GM20000 (cell line): ENCODE measurements at regions not wholly inside any gene's neighbourhood (a gene's known extent, or its start where the extent isn't known, plus 50 kb on each side); places are given as distances from the start of the nearest gene placed in this dataset.

ENCODE experiments used
- DNase-seq: peaks from one replicate; pipeline ENCODE4 v3.0.0; 2012; ENCODE audit warnings: low spot score
- TF ChIP-seq, protein P1 (sequence below): IDR thresholded peaks from 2 replicates; pipeline ENCODE4 v1.5.1; 2012; ENCODE audit warnings: mild to moderate bottlenecking, control low read depth; ENCODE audit errors: extremely low read depth, missing control alignments

DNA sequence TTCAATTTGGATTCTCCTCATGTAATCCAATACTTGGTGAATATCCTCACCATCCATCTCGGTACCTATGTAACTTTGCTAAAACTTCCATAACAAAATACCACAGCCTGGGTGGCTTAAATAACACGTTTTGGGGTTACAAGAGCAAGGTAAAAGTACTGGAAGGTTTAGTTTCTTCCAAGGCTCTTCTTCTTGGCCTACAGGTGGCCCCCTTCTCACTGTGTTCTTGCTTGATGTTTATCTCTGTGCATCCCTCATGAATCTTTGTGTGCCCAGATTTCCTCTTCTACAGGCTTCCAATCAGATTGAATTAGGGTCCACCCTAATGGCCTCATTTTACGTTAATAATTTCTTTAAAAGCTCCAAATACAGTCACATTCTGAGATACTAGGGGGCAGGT is 163.3 kb upstream of the HCRTR2 start:
- TF ChIP-seq, protein P1, sequence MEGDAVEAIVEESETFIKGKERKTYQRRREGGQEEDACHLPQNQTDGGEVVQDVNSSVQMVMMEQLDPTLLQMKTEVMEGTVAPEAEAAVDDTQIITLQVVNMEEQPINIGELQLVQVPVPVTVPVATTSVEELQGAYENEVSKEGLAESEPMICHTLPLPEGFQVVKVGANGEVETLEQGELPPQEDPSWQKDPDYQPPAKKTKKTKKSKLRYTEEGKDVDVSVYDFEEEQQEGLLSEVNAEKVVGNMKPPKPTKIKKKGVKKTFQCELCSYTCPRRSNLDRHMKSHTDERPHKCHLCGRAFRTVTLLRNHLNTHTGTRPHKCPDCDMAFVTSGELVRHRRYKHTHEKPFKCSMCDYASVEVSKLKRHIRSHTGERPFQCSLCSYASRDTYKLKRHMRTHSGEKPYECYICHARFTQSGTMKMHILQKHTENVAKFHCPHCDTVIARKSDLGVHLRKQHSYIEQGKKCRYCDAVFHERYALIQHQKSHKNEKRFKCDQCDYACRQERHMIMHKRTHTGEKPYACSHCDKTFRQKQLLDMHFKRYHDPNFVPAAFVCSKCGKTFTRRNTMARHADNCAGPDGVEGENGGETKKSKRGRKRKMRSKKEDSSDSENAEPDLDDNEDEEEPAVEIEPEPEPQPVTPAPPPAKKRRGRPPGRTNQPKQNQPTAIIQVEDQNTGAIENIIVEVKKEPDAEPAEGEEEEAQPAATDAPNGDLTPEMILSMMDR: no peak
- no peak for DNase-seq

DNA sequence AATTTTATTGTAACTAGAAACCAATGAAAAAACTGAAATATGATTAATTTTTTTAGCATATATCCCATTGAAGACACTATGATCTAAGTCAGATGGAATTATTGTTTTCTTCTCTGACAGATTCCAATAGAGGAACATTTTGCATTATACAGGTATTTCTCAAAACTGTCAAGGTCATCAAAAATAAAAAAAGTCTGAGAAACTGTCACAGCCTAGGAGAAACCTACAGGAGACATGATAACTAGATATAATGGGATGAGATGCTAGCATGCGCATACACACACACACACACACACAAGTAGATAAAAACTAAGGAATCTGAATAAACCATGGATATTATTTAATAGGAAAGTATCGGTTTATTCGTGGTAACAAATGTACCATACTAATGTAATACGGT is 161.9 kb upstream of the HCRTR2 start:
- DNase-seq: no peak
- TF ChIP-seq, protein P1: no peak

DNA sequence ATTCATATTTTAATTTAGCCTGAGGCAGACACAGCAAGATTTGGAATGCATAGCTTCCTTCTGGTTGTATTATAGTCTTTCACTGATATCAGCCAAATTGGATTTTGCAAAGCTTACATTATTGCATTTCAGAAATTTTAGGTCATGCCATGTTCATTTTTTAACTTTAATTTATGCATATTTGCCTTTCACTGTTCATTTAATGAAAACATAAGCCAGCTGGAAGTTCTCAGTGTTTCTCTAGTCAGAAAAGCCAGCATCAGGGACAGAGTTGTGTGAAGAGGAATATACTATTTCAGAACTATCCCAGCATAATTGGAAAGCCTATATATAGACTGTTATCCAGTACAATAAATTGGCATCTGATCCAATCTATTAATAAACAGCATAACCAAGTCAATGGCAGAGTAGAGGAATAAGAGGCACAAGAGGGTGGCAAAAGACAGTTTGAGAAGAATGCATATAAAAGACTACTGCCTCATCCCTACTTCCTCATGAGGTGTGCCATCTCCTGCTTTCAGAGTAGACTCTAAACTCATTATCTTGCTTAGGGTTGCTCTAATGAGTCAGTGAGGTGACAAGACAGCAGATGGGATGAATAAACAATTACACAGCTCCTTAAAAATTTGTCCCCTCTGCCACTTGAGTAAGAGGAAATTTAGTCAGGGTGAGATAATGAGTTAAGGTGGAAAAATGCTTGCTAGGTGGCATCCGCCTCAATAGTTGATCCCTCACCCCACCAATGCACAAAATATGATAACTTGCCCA is 159.8 kb upstream of the HCRTR2 start:
- TF ChIP-seq, protein P1: no peak
- DNase-seq: no peak

DNA sequence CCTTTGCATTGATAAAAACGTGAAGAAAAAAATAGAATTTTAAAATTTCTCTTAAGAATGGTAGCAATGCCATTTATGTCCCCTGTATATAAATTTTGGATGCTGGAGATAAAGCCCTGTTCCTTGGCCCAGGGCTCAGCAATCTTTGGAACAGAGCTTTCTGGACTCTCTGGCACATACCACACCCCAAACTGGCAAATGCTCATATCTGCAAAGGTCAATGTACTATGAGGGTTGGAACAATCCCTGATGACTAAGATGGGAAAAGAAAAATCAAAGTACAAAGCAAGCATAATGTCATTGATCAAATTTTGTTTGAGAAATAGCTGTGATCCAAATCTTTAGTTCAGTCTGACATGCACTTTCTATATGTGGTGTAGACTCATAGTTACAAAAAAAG is 158.1 kb upstream of the HCRTR2 start:
- TF ChIP-seq, protein P1: no peak
- no peak for DNase-seq

DNA sequence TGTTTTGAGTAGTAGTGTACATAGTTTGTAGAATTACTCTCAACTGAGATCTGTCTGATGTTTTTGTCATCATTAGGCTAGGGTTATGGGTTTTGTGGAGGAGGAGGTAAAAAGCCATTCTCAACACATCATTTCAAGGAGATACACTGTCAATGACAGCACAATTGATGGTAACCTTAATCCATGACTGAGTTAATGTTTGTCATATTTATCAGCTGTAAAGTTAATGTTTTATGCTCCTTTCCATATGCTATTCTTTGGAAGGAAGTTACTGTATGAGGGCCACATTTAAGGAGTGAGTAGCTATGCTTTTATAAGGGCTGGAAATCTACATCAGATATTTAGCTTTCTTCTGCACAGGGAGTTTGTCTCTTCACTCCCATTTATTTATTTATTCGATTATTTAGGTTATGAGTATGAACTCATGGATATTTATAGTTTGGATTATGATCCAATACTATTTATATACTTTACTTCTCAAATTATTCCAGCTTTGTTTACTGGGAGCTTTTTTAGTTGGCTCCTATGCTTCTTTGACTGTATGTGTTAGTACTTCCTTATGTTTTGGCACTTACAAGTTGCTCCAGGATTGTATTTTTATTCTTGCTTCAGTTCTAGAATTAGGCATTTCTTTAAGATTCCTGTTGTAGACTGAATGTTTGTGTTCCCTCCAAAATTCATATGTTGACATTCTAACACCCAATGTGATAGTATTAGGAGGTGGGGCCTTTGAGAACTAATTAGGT is 156.6 kb upstream of the HCRTR2 start:
- DNase-seq: no peak
- TF ChIP-seq, protein P1: no peak

DNA sequence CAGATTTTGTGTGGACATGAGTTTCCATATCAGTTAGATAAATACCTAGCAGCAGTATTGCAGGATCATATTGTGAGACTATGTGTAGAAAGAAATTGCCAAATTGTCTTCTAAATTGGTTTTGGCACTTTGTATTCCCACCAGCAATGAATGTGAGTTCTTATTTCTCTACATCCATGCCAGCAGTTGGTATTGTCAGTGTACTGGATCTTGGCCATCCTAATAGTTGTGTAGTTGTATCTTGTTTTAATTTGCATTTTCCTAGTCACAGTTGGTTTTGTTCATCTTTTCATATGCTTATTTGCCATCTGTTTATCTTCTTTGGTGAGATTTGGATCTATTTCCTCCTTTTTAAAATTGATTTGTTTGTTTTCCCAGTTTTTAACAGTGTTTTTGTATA is 154.7 kb upstream of the HCRTR2 start:
- TF ChIP-seq, protein P1: no peak
- no peak for DNase-seq

DNA sequence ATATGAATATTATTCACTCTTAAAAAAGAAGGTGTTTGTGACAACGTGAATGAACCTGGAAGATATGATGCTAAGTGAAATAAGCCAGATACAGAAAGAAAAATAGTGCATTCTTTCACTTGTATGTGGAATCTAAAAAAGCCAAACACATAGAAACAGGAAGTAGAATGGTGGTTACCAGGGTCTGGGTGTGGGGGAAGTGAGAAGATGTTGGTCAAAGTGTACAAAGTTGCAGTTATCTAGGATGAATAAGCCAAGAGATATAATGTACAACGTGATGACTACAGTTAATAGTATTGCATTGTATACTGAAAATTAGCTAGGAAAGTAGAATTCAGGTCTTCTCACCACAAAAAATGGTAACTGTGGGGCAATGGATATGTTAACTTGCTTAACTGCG is 151.1 kb upstream of the HCRTR2 start:
- DNase-seq: no peak
- TF ChIP-seq, protein P1: no peak
